ENCODE measurements at regions not wholly inside any gene's neighbourhood (a gene's known extent, or its start where the extent isn't known, plus 50 kb on each side); places are given as distances from the start of the nearest gene placed in this dataset.

GRCh38 chr16:6008670-6009069 lies 911.1 kb upstream of the EEF2KMT start:
- TF ChIP-seq YY1 (IDR thresholded peaks at IDR 0.05; ENCODE audit: insufficient read depth, insufficient read length): no peak
- TF ChIP-seq ZNF274 (IDR thresholded peaks at IDR 0.05; ENCODE audit: low read depth, low read length): no peak
- no peak for TF ChIP-seq SUZ12 (IDR thresholded peaks at IDR 0.05; ENCODE audit: extremely low read depth, insufficient read depth, insufficient read length)
